ENCODE measurements at regions not wholly inside any gene's neighbourhood (a gene's known extent, or its start where the extent isn't known, plus 50 kb on each side); places are given as distances from the start of the nearest gene placed in this dataset.

- intact Hi-C loops (cut with DNase I; ENCODE audit: low total_unique reads) (no loop called here), in situ Hi-C loops (cut with MboI; ENCODE audit: low sequenced_read_pairs in 4 of 4) (no loop called here)
- TF ChIP-seq POLR2A (IDR thresholded peaks at IDR 0.05) = no peak
- no peak for TF ChIP-seq CTCF (IDR thresholded peaks at IDR 0.05 in 4 of 5, conservative IDR thresholded peaks at IDR 0.05 in 1 of 5)
- no peak overlapping the region for H3K27ac ChIP-seq
- DNase-seq = no peak
- H3K27me3 ChIP-seq = no peaks in the 10 kb centered on the region
- H3K36me3 ChIP-seq = no peaks in the 10 kb centered on the region
- H3K4me3 ChIP-seq = no peak overlapping the region
- no peaks in the 10 kb centered on the region for H3K9me3 ChIP-seq
- no peak for ATAC-seq
- no peaks in the 10 kb centered on the region for H3K4me1 ChIP-seq
These were observed 288.2 kb upstream of the LRATD1 start for GRCh38 chr2:14344355-14344754.

GRCh38 chr2:14348247-14348646 is 284.3 kb upstream of the LRATD1 start:
- no peak overlapping the region for H3K4me3 ChIP-seq
- no peak for TF ChIP-seq CTCF (IDR thresholded peaks at IDR 0.05 in 4 of 5, conservative IDR thresholded peaks at IDR 0.05 in 1 of 5)
- TF ChIP-seq POLR2A (IDR thresholded peaks at IDR 0.05) = no peak
- intact Hi-C loops (cut with DNase I; ENCODE audit: low total_unique reads) = no loop called here
- no peaks in the 10 kb centered on the region for H3K9me3 ChIP-seq
- H3K36me3 ChIP-seq = no peaks in the 10 kb centered on the region
- DNase-seq (no peak), ATAC-seq (no peak)
- H3K27me3 ChIP-seq = no peaks in the 10 kb centered on the region
- H3K4me1 ChIP-seq = no peaks in the 10 kb centered on the region
- H3K27ac ChIP-seq = no peak overlapping the region
- in situ Hi-C loops (cut with MboI; ENCODE audit: low sequenced_read_pairs in 4 of 4) = no loop called here

- no peaks in the 10 kb centered on the region for H3K27me3 ChIP-seq
- in situ Hi-C loops (cut with MboI; ENCODE audit: low sequenced_read_pairs in 4 of 4) = no loop called here
- no peaks in the 10 kb centered on the region for H3K36me3 ChIP-seq
- no peak overlapping the region for H3K27ac ChIP-seq
- no peaks in the 10 kb centered on the region for H3K4me1 ChIP-seq
- DNase-seq = no peak
- intact Hi-C loops (cut with DNase I; ENCODE audit: low total_unique reads) = no loop called here
- no peak overlapping the region for H3K4me3 ChIP-seq
- TF ChIP-seq POLR2A (IDR thresholded peaks at IDR 0.05) = no peak
- TF ChIP-seq CTCF (IDR thresholded peaks at IDR 0.05 in 4 of 5, conservative IDR thresholded peaks at IDR 0.05 in 1 of 5) = no peak
- H3K9me3 ChIP-seq = no peaks in the 10 kb centered on the region
- ATAC-seq = no peak
These were observed 281.7 kb upstream of the LRATD1 start for GRCh38 chr2:14350856-14351255.

GRCh38 chr2:14352067-14352466 is 280.4 kb upstream of the LRATD1 start:
- TF ChIP-seq CTCF (IDR thresholded peaks at IDR 0.05 in 4 of 5, conservative IDR thresholded peaks at IDR 0.05 in 1 of 5) (no peak), POLR2A (IDR thresholded peaks at IDR 0.05) (no peak)
- intact Hi-C loops (cut with DNase I; ENCODE audit: low total_unique reads) = no loop called here
- H3K4me3 ChIP-seq = no peak overlapping the region
- ATAC-seq (no peak), DNase-seq (no peak)
- no peaks in the 10 kb centered on the region for H3K4me1 ChIP-seq
- H3K27me3 ChIP-seq = no peaks in the 10 kb centered on the region
- in situ Hi-C loops (cut with MboI; ENCODE audit: low sequenced_read_pairs in 4 of 4) = no loop called here
- no peaks in the 10 kb centered on the region for H3K36me3 ChIP-seq
- H3K9me3 ChIP-seq = no peaks in the 10 kb centered on the region
- no peak overlapping the region for H3K27ac ChIP-seq

- Histone ChIP-seq H3K27ac (no peak overlapping the region), H3K9me3 (no peaks in the 10 kb centered on the region), H3K36me3 (no peaks in the 10 kb centered on the region), H3K27me3 (no peaks in the 10 kb centered on the region), H3K4me3 (no peak overlapping the region), H3K4me1 (no peaks in the 10 kb centered on the region)
- intact Hi-C loops (cut with DNase I; ENCODE audit: low total_unique reads) (no loop called here), in situ Hi-C loops (cut with MboI; ENCODE audit: low sequenced_read_pairs in 4 of 4) (no loop called here)
- TF ChIP-seq POLR2A (IDR thresholded peaks at IDR 0.05) (no peak), CTCF (IDR thresholded peaks at IDR 0.05 in 4 of 5, conservative IDR thresholded peaks at IDR 0.05 in 1 of 5) (no peak)
- ATAC-seq = no peak
- no peak for DNase-seq
These were observed 278.3 kb upstream of the LRATD1 start for GRCh38 chr2:14354231-14354630.

Measured in gastrocnemius medialis (tissue), 4 donors.